Lower leg skin (tissue), 4 donors: ENCODE measurements at regions not wholly inside any gene's neighbourhood (a gene's known extent, or its start where the extent isn't known, plus 50 kb on each side); places are given as distances from the start of the nearest gene placed in this dataset.

ENCODE experiments used
- DNase-seq, 2 donors: peaks; one replicate each; pipeline ENCODE4 v3.0.0-alpha.2; 2019; ENCODE audit warnings: low spot score in 2 of 2
- H3K4me3 ChIP-seq: fragments of 200-600 bp; sonication (generic); 2 replicates; pipeline ENCODE4 v1.5.1; 2017; ENCODE audit warnings: mild to moderate bottlenecking, low read depth; ENCODE audit not compliant: poor library complexity, severe bottlenecking
- POLR2A ChIP-seq, 2 donors: fragments of 450-650 bp; IDR thresholded peaks; one replicate each; pipeline ENCODE4 v1.6.1; 2016 to 2017; ENCODE audit warnings: antibody characterized with exemption in 2 of 2, mild to moderate bottlenecking in 1 of 2, moderate library complexity in 1 of 2
- WGBS, 2 donors: methylation state at CpG; one replicate each; pipeline ENCODE4 v1.1.5; 2018; 5-methylcytosine and 5-hydroxymethylcytosine counted together
- intact Hi-C: fragments of 100-400 bp; cut with DNase I; formaldehyde crosslinking; loops from one replicate; pipeline ENCODE4 v1.15.0; 2023; ENCODE audit warnings: low total_unique reads
- TF ChIP-seq, protein P1 (sequence below), 3 donors: fragments of 450-650 bp; IDR thresholded peaks; one replicate each; pipeline ENCODE4 v1.5.1; 2016; ENCODE audit warnings: antibody characterized with exemption in 3 of 3, mild to moderate bottlenecking in 3 of 3, moderate library complexity in 2 of 3

DNA sequence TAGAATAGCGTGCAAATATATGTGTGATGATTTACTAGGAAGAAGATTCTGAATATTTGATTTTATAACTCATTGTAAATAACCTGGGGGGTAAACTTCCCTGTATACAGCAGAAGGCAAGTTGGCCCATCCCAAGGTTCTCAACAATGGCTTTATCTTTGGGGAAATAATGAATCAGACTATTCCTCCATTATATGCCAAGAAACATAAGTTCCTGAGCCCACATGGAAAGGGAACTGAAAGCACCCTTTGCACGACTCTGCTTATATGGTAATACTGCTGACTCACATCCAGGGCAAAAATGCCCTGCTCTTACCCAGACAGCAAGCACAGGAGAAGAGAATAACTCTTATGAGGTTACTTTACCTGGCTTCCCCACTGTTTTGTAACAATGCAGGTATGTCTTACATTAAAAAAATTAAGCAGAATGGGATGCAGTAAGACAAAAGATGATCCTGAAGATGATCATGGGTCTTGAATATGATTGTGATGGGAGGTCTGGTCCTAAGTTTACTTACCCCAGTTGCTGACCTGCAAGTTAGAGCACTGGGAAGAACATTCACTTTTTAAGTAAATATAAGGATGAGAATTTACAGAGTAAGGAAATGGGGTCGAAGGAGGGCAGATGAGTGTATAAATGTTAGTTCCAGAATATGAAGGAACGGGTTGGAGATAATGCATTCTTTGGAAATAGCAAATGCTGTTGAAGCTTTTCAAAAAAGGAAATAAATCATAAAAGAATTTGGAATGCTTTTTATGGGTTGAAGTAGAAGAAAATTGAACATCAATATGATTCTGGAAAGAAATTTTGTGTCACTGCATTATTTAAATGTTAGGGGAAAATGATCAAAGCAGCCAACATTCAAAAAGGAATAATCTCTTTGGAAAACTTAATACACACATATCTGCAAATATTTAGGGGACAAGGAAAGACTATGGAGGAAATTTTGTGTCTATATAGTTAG lies 428.4 kb upstream of the MPDZ start:
- WGBS, 2 donors = 44 to 57% methylated on average over 4 of the region's 4 CpGs
- intact Hi-C loops = no loop called here
- DNase-seq = no peak
- no peak overlapping the region for H3K4me3 ChIP-seq
- TF ChIP-seq POLR2A (IDR thresholded peaks at IDR 0.05) = no peak
- TF ChIP-seq, protein P1, sequence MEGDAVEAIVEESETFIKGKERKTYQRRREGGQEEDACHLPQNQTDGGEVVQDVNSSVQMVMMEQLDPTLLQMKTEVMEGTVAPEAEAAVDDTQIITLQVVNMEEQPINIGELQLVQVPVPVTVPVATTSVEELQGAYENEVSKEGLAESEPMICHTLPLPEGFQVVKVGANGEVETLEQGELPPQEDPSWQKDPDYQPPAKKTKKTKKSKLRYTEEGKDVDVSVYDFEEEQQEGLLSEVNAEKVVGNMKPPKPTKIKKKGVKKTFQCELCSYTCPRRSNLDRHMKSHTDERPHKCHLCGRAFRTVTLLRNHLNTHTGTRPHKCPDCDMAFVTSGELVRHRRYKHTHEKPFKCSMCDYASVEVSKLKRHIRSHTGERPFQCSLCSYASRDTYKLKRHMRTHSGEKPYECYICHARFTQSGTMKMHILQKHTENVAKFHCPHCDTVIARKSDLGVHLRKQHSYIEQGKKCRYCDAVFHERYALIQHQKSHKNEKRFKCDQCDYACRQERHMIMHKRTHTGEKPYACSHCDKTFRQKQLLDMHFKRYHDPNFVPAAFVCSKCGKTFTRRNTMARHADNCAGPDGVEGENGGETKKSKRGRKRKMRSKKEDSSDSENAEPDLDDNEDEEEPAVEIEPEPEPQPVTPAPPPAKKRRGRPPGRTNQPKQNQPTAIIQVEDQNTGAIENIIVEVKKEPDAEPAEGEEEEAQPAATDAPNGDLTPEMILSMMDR (IDR thresholded peaks at IDR 0.05) = no peak

DNA sequence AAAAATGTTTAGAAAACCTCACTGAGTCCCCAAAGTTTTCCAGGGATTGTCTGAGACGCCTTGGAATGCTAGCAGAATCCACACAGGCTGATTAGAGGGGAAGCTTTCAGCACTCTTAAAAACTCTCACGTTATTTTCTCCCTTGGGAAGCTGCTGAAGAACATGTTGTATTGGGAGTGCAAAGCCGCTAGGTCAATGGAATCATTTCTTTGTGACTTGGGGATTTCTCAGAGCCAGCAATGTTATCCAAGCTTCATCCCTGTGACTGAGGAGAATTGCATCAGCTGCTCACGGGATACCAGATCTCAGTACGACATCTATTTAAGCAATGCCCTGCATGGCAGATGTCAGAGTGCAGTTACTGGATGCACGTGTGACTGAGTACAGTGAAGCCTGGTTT lies 426.4 kb upstream of the MPDZ start:
- peak; percentile 83 to 86 for DNase-seq

DNA sequence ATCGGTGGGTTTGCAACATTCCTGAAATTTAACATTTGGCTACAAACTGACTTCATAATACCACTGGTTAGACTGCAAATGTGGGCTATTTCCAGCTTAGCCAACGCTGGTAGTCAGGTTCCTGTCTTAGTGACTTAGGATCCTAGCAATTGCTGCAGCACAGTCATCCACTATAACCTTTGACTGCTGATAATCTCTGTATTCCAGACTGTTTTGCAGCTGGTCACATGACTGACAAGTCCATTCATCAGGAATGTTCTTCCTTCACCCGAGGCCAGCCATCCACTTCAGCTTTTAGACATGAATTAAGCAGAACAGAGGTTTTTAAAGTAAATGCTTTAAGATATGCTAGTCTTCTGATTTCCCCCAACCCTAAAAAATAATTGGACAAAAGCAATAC lies 425.9 kb upstream of the MPDZ start:
- no peak for DNase-seq
- WGBS, 2 donors = 51 to 63% methylated on average over 3 of the region's 3 CpGs
- intact Hi-C loops = no loop called here
- TF ChIP-seq, protein P1 (IDR thresholded peaks at IDR 0.05) = no peak
- TF ChIP-seq POLR2A (IDR thresholded peaks at IDR 0.05) = no peak
- no peak overlapping the region for H3K4me3 ChIP-seq

More for the DNA sequence above, 426.4 kb upstream of the MPDZ start:
- 42 to 64% methylated on average over 6 of the region's 6 CpGs for whole genome bisulfite sequencing, 2 donors
- no peak for TF ChIP-seq POLR2A (IDR thresholded peaks at IDR 0.05)
- TF ChIP-seq, protein P1 (IDR thresholded peaks at IDR 0.05) = no peak
- intact Hi-C loops = no loop called here
- H3K4me3 ChIP-seq = no peak overlapping the region

DNA sequence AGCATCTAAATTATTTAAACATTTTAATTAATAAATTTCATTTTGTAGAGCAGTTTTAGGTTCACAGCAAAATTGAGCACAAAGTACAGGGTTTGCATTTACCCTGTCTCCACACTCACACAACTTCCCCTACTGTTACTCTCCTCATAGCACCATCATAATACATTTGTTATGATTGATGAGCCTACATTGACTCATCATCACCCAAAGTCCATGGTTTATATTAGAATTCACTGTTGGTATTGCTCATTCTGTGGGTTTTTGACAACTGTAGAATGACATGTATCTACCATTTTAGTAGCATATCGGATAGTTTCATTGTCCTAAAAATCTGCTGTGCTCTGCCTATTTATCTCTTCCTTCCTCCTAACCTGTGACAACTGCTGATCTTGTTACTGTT lies 411.1 kb upstream of the MPDZ start:
- intact Hi-C loops = no loop called here
- DNase-seq = no peak
- TF ChIP-seq POLR2A (IDR thresholded peaks at IDR 0.05) = no peak
- TF ChIP-seq, protein P1 (IDR thresholded peaks at IDR 0.05) = no peak
- no peak overlapping the region for H3K4me3 ChIP-seq
- WGBS, 2 donors = 96 to 98% methylated on average over 1 of the region's 1 CpG

DNA sequence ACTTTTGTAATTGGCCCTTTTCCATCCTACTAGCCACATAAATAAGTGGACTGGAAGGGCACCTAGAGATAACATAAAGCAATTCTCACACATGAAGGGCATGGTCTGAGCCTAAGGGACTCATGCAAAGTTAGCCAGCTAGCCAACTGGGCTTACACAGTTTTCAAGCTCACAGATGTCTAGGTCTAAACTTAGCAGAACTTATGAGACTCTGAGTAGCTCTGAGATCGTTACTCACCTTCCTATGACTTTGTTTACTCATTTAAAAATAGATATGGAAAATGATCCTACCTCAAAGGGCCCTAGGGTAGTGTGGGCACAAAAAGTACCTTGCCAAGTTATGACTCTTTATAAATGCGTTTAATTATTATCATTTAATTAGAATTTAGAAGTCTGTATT lies 410.4 kb upstream of the MPDZ start:
- 67 to 75% methylated on average over 2 of the region's 2 CpGs for whole genome bisulfite sequencing, 2 donors
- DNase-seq = no peak
- intact Hi-C loops = no loop called here
- TF ChIP-seq POLR2A (IDR thresholded peaks at IDR 0.05) = no peak
- TF ChIP-seq, protein P1 (IDR thresholded peaks at IDR 0.05) = no peak
- H3K4me3 ChIP-seq = no peak overlapping the region
